HUES6 (cell line): ENCODE measurements at regions not wholly inside any gene's neighbourhood (a gene's known extent, or its start where the extent isn't known, plus 50 kb on each side); places are given as distances from the start of the nearest gene placed in this dataset.
"Not testable (repeated sequence)": the region's sequence is repeated elsewhere in the genome, so short reads cannot be mapped to it uniquely, and the experiment has no call there.

ENCODE experiments used
- H3K27ac ChIP-seq: 2 replicates; pipeline ENCODE4 v1.7.0; 2013; ENCODE audit warnings: low read depth, mild to moderate bottlenecking, low read length, inconsistent platforms
- H3K27me3 ChIP-seq: 2 replicates; pipeline ENCODE4 v1.6.1; 2013; ENCODE audit warnings: low read length; ENCODE audit not compliant: control insufficient read depth, insufficient read depth
- H3K36me3 ChIP-seq: 2 replicates; pipeline ENCODE4 v1.6.1; 2013; ENCODE audit warnings: low read length; ENCODE audit not compliant: control insufficient read depth, insufficient read depth
- H3K4me1 ChIP-seq: 2 replicates; pipeline ENCODE4 v1.6.1; 2013; ENCODE audit warnings: low read length; ENCODE audit not compliant: control insufficient read depth, insufficient read depth
- H3K4me3 ChIP-seq: 2 replicates; pipeline ENCODE4 v1.5.1; 2013; ENCODE audit warnings: low read depth, low read length
- H3K9ac ChIP-seq: one replicate; pipeline ENCODE4 v1.6.1; 2013; ENCODE audit warnings: mild to moderate bottlenecking, low read length
- H3K9me3 ChIP-seq: 2 replicates; pipeline ENCODE4 v1.6.1; 2013; ENCODE audit warnings: low read depth, low read length; ENCODE audit not compliant: control insufficient read depth, insufficient read depth

DNA sequence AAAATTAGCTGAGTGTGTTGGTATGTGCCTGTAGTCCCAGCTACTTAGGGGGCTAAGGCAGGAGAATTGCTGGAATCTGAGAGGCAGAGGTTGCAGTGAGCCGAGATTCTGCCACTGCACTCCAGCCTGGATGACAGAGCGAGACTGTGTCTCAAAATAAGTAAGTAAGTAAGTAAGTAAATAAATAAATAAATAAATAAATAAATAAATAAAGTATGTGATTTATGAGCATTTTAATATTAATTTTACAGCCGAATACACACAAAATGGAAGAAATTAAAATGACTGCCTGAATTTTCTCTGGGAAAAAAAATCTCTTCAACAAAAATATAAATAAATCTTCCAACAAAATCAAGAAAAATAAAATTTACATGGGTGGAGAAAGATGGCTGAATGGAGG is 740.7 kb downstream of the CDH18 start:
- Histone ChIP-seq H3K9me3 (peaks cover 7% of the 10 kb centered on the region), H3K9ac (no peak overlapping the region), H3K4me1 (no peaks in the 10 kb centered on the region), H3K4me3 (no peak overlapping the region), H3K36me3 (no peaks in the 10 kb centered on the region), H3K27me3 (no peaks in the 10 kb centered on the region), H3K27ac (no peak overlapping the region)

DNA sequence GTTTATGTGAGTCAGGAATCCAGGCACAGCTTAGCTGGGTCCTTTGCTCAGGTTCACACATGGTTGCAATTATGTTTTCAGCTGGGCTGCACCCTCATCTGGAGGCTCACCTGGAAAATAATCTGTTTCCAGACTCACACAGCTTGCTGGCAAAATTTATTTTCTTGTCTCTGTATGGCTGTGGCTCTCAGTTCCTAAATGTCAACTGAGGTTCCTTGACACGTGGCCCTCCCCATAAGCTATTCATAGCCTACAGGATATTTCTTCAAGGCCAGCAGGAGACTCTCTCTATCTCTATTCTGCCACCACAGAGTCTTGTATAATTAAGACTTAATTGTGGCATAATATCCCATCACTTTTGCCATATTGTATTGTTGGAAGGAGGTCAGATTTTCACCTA is 732.0 kb downstream of the CDH18 start:
- no peak overlapping the region for H3K9ac ChIP-seq

DNA sequence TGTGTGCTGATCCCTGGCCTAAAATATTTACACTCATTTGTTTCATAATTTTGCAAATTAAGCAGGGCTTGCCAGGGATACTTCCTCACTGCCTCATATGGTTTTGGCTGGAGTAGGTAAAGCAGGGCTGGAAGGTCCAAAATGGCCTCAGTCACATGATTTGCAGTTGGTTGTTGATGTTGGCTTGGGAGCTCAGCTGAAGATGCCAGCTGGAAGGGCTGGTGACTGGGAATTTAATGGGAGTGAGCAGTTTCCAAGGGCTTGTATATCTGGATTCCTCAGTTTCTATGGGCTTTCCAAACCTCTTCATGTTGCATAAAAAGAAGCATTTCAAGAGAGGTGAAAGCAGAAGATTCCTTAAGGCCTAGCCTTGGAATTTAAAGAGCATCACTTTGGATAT is 729.3 kb downstream of the CDH18 start:
- H3K4me1 ChIP-seq: no peaks in the 10 kb centered on the region
- no peaks in the 10 kb centered on the region for H3K27me3 ChIP-seq
- H3K9me3 ChIP-seq: no peaks in the 10 kb centered on the region
- H3K36me3 ChIP-seq: no peaks in the 10 kb centered on the region
- no peak overlapping the region for H3K9ac ChIP-seq
- H3K4me3 ChIP-seq: no peak overlapping the region
- H3K27ac ChIP-seq: no peak overlapping the region

More for the DNA sequence above, 732.0 kb downstream of the CDH18 start:
- H3K4me1 ChIP-seq: no peaks in the 10 kb centered on the region
- no peaks in the 10 kb centered on the region for H3K36me3 ChIP-seq
- no peaks in the 10 kb centered on the region for H3K27me3 ChIP-seq
- no peak overlapping the region for H3K4me3 ChIP-seq
- no peaks in the 10 kb centered on the region for H3K9me3 ChIP-seq
- H3K27ac ChIP-seq: no peak overlapping the region

DNA sequence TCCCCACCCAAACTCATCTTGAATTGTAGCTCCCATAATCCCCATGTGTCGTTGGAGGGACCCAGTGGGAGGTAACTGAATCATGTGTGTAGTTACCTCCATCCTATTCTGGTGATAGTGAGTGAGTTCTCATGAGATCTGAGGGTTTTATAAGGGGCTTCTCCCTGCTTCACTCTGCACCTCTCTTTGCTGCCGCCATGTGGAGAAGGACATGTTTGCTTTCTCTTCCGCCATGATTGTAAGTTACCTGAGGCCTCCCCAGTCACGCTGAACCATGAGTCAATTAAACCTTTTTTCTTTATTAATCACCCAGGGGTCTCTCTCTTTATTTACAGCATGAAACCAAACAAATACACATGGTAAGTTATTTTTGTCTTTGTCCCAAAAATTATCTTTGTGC is 726.1 kb downstream of the CDH18 start:
- Histone ChIP-seq H3K9ac (no peak overlapping the region), H3K9me3 (no peaks in the 10 kb centered on the region), H3K36me3 (no peaks in the 10 kb centered on the region), H3K27me3 (no peaks in the 10 kb centered on the region), H3K4me1 (no peaks in the 10 kb centered on the region), H3K4me3 (no peak overlapping the region), H3K27ac (no peak overlapping the region)

DNA sequence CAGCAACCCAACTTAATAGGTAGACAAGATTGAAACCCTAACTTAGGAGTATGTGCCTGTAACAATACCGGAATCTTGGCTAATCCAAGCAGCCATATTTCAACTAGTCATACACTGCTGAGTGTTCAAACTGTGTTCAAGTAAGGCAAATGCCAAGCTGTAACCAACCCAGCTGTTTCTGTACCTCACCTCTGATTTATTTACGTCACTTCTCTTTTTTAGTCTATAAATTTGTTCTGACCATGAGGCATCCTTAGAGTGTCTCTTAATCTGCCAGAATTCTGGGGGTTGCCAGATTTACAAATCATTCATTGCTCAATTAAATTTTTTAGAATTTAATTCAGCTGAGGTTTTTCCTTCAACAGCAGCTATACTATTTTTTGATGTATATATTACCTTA is 723.2 kb downstream of the CDH18 start:
- no peaks in the 10 kb centered on the region for H3K27me3 ChIP-seq
- no peak overlapping the region for H3K9ac ChIP-seq
- H3K27ac ChIP-seq: no peak overlapping the region
- no peak overlapping the region for H3K4me3 ChIP-seq
- H3K36me3 ChIP-seq: no peaks in the 10 kb centered on the region
- H3K9me3 ChIP-seq: no peaks in the 10 kb centered on the region
- no peaks in the 10 kb centered on the region for H3K4me1 ChIP-seq

DNA sequence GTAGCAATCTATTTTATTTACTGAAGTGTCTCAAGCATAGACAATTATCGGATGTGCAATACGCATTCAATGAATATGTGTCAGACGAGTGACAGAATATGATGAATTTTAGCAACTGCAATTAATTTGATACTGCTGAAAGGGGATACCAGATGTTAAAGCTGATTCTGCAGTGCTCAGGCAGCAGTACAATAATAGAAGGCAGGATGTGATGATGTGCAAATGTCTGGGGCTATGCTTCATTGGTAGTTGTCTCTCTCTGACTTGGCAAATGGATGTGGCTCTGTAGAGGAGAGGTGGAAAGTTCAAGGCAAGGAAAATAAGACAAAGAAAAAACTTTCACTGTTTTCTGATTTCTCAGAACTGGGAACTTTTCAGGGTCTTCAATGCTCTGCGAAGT is 721.2 kb downstream of the CDH18 start:
- no peaks in the 10 kb centered on the region for H3K27me3 ChIP-seq
- H3K27ac ChIP-seq: no peak overlapping the region
- no peak overlapping the region for H3K4me3 ChIP-seq
- no peaks in the 10 kb centered on the region for H3K4me1 ChIP-seq
- H3K36me3 ChIP-seq: no peaks in the 10 kb centered on the region
- no peak overlapping the region for H3K9ac ChIP-seq
- no peaks in the 10 kb centered on the region for H3K9me3 ChIP-seq

DNA sequence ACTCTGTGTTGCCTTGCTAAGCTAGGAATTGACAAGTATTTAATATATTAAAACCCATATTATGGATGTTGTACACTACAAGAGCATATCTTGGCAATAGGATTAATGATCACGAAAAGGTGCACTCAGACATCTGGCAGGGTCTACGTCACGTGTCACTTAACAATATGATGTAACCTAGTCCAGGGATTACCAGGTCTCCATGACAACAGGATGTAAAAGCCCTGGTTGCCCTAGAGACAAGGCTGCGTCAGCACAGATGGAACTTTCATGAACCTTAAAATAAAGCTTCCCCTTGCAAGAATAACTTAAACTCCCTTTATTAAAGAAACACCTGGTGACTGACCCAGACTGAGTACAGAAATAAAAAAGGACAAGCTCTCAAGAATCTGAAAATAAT is 717.8 kb downstream of the CDH18 start:
- Histone ChIP-seq H3K9ac (no peak overlapping the region), H3K4me1 (no peaks in the 10 kb centered on the region), H3K9me3 (no peaks in the 10 kb centered on the region), H3K36me3 (no peaks in the 10 kb centered on the region), H3K4me3 (no peak overlapping the region), H3K27ac (no peak overlapping the region), H3K27me3 (no peaks in the 10 kb centered on the region)

DNA sequence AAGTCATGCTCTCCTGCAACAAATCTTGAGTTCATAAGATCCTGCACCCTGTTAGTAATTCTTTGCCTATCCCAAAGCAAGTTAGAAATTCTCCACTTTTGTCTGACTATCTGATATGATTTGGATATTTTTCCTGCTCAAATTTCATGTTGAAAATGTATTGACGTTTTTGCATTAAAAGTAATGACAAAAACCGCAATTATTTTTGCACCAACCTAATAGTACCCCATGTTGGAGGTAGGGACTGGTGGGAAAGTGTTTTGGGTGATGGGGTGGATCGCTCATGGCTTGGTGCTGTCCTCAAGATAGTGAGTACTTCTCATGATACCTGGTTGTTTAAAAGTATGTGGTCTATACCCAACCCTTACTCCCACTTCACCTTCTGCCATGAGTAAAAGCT is 713.4 kb downstream of the CDH18 start:
- Histone ChIP-seq H3K9ac (no peak overlapping the region), H3K9me3 (peaks cover 12% of the 10 kb centered on the region), H3K4me1 (no peaks in the 10 kb centered on the region), H3K36me3 (no peaks in the 10 kb centered on the region), H3K27me3 (no peaks in the 10 kb centered on the region), H3K27ac (no peak overlapping the region), H3K4me3 (no peak overlapping the region)

DNA sequence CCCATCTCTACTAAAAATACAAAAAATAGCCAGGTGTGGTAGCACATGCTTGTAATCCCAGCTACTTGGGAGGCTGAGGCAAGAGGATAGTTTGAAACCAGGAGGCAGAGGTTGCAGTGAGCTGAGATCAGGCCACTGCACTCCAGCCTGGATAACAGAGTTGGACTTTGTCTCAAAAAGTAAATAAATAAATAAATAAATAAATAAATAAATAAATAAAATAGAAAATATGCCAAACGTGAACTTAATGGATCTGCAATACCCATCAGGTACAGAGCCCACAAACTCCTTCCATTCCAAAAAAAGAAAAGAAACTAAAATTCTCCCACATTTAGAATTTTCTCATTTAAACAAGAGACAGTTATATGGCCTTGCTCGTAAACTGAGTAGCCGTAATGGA is 702.7 kb downstream of the CDH18 start:
- H3K27me3 ChIP-seq: no peaks in the 10 kb centered on the region
- no peak overlapping the region for H3K27ac ChIP-seq
- no peaks in the 10 kb centered on the region for H3K4me1 ChIP-seq
- no peak overlapping the region for H3K9ac ChIP-seq
- peaks cover 20% of the 10 kb centered on the region for H3K9me3 ChIP-seq
- H3K4me3 ChIP-seq: no peak overlapping the region
- no peaks in the 10 kb centered on the region for H3K36me3 ChIP-seq

DNA sequence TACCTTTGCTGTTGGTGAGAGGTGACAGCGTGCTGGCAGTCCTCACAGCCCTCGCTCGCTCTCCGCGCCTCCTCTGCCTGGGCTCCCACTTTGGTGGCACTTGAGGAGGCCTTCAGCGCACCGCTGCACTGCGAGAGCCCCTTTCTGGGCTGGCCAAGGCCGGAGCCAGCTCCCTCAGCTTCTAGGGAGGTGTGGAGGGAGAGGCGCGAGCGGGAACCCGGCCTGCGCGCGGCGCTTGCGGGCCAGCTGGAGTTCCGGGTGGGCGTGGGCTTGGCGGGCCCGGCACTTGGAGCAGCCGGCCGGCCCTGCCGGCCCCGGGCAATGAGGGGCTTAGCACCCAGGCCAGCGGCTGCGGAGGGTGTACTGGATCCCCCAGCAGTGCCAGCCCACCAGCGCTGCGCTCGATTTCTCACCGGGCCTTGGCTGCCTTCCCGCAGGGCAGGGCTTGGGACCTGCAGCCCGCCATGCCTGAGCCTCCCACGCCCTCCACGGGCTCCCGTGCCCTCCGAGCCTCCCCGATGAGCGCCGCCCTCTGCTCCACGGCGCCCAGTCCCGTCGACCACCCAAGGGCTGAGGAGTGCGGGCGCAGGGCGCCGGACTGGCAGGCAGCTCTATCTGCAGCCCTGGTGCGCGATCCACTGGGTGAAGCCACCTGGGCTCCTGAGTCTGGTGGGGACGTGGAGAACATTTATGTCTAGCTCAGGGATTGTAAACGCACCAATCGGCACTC is 700.3 kb downstream of the CDH18 start:
- H3K9me3 ChIP-seq: peaks cover 20% of the 10 kb centered on the region
- H3K4me1 ChIP-seq, H3K9ac ChIP-seq, H3K36me3 ChIP-seq, H3K27me3 ChIP-seq, H3K4me3 ChIP-seq, H3K27ac ChIP-seq: not testable (repeated sequence)

DNA sequence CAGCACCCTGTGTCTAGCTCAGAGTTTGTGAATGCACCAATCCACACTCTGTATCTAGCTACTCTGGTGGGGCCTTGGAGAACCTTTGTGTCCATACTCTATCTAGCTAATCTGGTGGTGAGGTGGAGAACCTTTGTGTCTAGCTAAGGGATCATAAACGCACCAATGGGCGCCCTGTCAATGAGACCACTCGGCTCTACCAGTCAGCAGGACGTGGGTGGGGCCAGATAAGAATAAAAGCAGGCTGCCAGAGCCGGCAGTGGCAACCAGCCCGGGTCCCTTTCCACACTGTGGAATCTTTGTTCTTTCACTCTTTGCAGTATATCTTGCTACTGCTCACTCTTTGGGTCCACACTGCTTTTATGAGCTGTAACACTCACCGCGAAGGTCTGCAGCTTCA is 699.7 kb downstream of the CDH18 start:
- H3K27me3 ChIP-seq, H3K4me1 ChIP-seq, H3K36me3 ChIP-seq, H3K4me3 ChIP-seq, H3K9ac ChIP-seq, H3K27ac ChIP-seq: not testable (repeated sequence)
- H3K9me3 ChIP-seq: peaks cover 17% of the 10 kb centered on the region

DNA sequence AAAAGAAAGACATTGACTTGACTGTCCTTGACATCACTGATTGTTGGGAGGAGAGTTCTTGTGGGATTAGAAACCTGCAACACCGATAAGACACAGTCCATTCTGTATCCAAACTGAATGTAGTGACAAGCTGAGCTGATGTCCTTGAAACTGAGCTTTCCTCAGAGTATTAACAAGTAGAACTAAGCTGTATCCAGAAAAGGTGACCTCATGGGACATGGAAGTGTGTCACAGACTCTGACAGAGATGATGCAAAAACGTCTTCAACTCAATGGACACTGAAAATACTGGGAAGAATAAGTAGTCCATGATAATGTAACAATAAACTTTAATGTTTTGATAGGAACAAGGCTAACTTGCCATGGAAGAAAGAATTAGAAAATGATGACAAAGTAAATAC is 690.1 kb downstream of the CDH18 start:
- Histone ChIP-seq H3K27me3 (no peaks in the 10 kb centered on the region), H3K9me3 (no peaks in the 10 kb centered on the region), H3K9ac (no peak overlapping the region), H3K4me3 (no peak overlapping the region), H3K36me3 (no peaks in the 10 kb centered on the region), H3K27ac (no peak overlapping the region), H3K4me1 (no peaks in the 10 kb centered on the region)
